PFSK-1 (cell line): ENCODE measurements at regions not wholly inside any gene's neighbourhood (a gene's known extent, or its start where the extent isn't known, plus 50 kb on each side); places are given as distances from the start of the nearest gene placed in this dataset.

Experiments
- FOXP2 ChIP-seq: optimal IDR thresholded peaks from 2 replicates; pipeline ENCODE3; 2011; ENCODE audit warnings: borderline replicate concordance, control low read depth, inconsistent platforms; ENCODE audit not compliant: insufficient read depth; ENCODE audit errors: extremely low read length, extremely low read depth
- POLR2AphosphoS5 ChIP-seq: IDR thresholded peaks from 2 replicates; pipeline ENCODE4 v1.6.1; 2012; ENCODE audit warnings: low read depth, mild to moderate bottlenecking, control low read depth, low read length, moderate library complexity
- REST ChIP-seq, 2 experiments: IDR thresholded peaks; 2 replicates each; pipeline versions ENCODE4 v1.6.1 to v1.8.0; 2011 to 2012; ENCODE audit warnings: low read depth in 2 of 2, low read length in 2 of 2, control low read depth in 1 of 2, inconsistent platforms in 1 of 2, mild to moderate bottlenecking in 1 of 2, moderate library complexity in 1 of 2; ENCODE audit not compliant: insufficient read depth in 1 of 2
- SIN3A ChIP-seq: IDR thresholded peaks from 2 replicates; pipeline ENCODE4 v1.6.1; 2012; ENCODE audit warnings: mild to moderate bottlenecking, low read length, moderate library complexity, borderline replicate concordance; ENCODE audit not compliant: insufficient read depth
- TAF1 ChIP-seq: IDR thresholded peaks from 2 replicates; pipeline ENCODE4 v1.6.1; 2012; ENCODE audit warnings: low read length, control low read depth, borderline replicate concordance; ENCODE audit not compliant: insufficient read depth

GRCh38 chr7:130845581-130846085 is 111.6 kb upstream of the KLF14 start:
- TF ChIP-seq TAF1 (no peak), SIN3A (no peak), FOXP2 (no peak), REST (IDR thresholded peaks at IDR 0.05; ENCODE audit: insufficient read depth in 1 of 2, low read depth in 2 of 2, low read length in 2 of 2) (no peak), POLR2AphosphoS5 (no peak)

- TF ChIP-seq SIN3A (no peak), TAF1 (no peak), POLR2AphosphoS5 (no peak), FOXP2 (no peak), REST (IDR thresholded peaks at IDR 0.05; ENCODE audit: insufficient read depth in 1 of 2, low read depth in 2 of 2, low read length in 2 of 2) (no peak)
These were observed 115.6 kb upstream of the KLF14 start for GRCh38 chr7:130849604-130850003.

GRCh38 chr7:130850956-130851355 is 116.9 kb upstream of the KLF14 start:
- TF ChIP-seq TAF1 (no peak), FOXP2 (no peak), REST (IDR thresholded peaks at IDR 0.05; ENCODE audit: insufficient read depth in 1 of 2, low read depth in 2 of 2, low read length in 2 of 2) (no peak), SIN3A (no peak), POLR2AphosphoS5 (no peak)

- no peak for TF ChIP-seq REST (IDR thresholded peaks at IDR 0.05; ENCODE audit: insufficient read depth in 1 of 2, low read depth in 2 of 2, low read length in 2 of 2)
- no peak for TF ChIP-seq TAF1
- no peak for TF ChIP-seq FOXP2
- no peak for TF ChIP-seq POLR2AphosphoS5
- TF ChIP-seq SIN3A, result no peak
These were observed 118.9 kb upstream of the KLF14 start for GRCh38 chr7:130852867-130853266.
